NCI-H1436 treated with DMSO at 0.1 percent for 48 hours (cell line): ENCODE measurements at regions not wholly inside any gene's neighbourhood (a gene's known extent, or its start where the extent isn't known, plus 50 kb on each side); places are given as distances from the start of the nearest gene placed in this dataset.
"Not testable (repeated sequence)": the region's sequence is repeated elsewhere in the genome, so short reads cannot be mapped to it uniquely, and the experiment has no call there.

Experiments used
- DNase-seq: peaks from one replicate; lab custom pipeline; 2025; lab: John Stamatoyannopoulos, UW

- no peak for DNase-seq
Observed at GRCh38 chr15:26073430-26074333, 210.6 kb upstream of the ATP10A start.

GRCh38 chr15:26070095-26070532 lies 207.0 kb upstream of the ATP10A start:
- DNase-seq, result no peak

GRCh38 chr15:26069231-26069641 lies 206.1 kb upstream of the ATP10A start:
- no peak for DNase-seq

GRCh38 chr15:26066896-26067295 lies 203.8 kb upstream of the ATP10A start:
- DNase-seq, result no peak

GRCh38 chr15:26065723-26066122 lies 202.6 kb upstream of the ATP10A start:
- no peak for DNase-seq

GRCh38 chr15:26061248-26061647 lies 198.1 kb upstream of the ATP10A start:
- no peak for DNase-seq

- not testable (repeated sequence) for DNase-seq
Observed at GRCh38 chr15:26056766-26057165, 193.6 kb upstream of the ATP10A start.

GRCh38 chr15:26051761-26052675 lies 188.9 kb upstream of the ATP10A start:
- DNase-seq, result no peak

- DNase-seq, result no peak
Observed at GRCh38 chr15:26050984-26051383, 187.9 kb upstream of the ATP10A start.

- DNase-seq, result no peak
Observed at GRCh38 chr15:26049900-26050657, 187.0 kb upstream of the ATP10A start.

GRCh38 chr15:26048669-26049068 lies 185.5 kb upstream of the ATP10A start:
- no peak for DNase-seq

- no peak for DNase-seq
Observed at GRCh38 chr15:26045516-26045915, 182.4 kb upstream of the ATP10A start.

GRCh38 chr15:26043018-26043417 lies 179.9 kb upstream of the ATP10A start:
- DNase-seq, result no peak

- DNase-seq, result no peak
Observed at GRCh38 chr15:26038693-26039092, 175.6 kb upstream of the ATP10A start.

GRCh38 chr15:26037369-26037768 lies 174.2 kb upstream of the ATP10A start:
- DNase-seq, result no peak

- DNase-seq, result no peak
Observed at GRCh38 chr15:26033493-26033892, 170.4 kb upstream of the ATP10A start.

GRCh38 chr15:26032162-26032846 lies 169.2 kb upstream of the ATP10A start:
- no peak for DNase-seq

GRCh38 chr15:26029586-26029985 lies 166.5 kb upstream of the ATP10A start:
- not testable (repeated sequence) for DNase-seq

- no peak for DNase-seq
Observed at GRCh38 chr15:26029146-26029545, 166.0 kb upstream of the ATP10A start.

- no peak for DNase-seq
Observed at GRCh38 chr15:26028086-26028740, 165.1 kb upstream of the ATP10A start.

- DNase-seq, result not testable (repeated sequence)
Observed at GRCh38 chr15:26026671-26027070, 163.5 kb upstream of the ATP10A start.
